Hematopoietic multipotent progenitor cell treated with erythropoietin and hydrocortisone succinate and interleukin-3 and kit ligand, for 8 days (in vitro differentiated cells): ENCODE measurements at regions not wholly inside any gene's neighbourhood (a gene's known extent, or its start where the extent isn't known, plus 50 kb on each side); places are given as distances from the start of the nearest gene placed in this dataset.

Experiments
- DNase-seq: peaks from one replicate; pipeline ENCODE4 v3.0.0-alpha.2; 2015

DNA sequence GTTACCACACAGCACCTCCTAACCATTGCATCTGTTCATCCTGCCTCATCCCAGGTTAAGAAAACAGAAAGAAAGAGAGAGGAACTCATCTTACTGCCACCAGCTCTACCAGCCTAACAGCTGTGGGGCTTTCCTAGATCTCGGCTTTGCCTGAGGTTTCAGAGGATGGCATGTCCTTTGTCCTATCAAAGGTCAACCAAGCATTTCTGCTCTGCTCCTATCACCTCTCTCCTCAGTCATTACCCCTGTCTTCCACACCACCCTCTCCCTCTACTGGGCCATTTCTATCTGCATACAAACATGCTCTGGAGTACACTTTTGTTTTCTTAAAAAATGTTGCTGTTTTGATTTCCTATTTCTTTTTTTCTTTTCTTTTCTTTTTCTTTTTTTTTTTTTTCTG lies 393.3 kb downstream of the IRS2 start:
- no peak for DNase-seq

- DNase-seq = no peak
Observed at GRCh38 chr13:109390391-109390790, 396.0 kb downstream of the IRS2 start.

DNA sequence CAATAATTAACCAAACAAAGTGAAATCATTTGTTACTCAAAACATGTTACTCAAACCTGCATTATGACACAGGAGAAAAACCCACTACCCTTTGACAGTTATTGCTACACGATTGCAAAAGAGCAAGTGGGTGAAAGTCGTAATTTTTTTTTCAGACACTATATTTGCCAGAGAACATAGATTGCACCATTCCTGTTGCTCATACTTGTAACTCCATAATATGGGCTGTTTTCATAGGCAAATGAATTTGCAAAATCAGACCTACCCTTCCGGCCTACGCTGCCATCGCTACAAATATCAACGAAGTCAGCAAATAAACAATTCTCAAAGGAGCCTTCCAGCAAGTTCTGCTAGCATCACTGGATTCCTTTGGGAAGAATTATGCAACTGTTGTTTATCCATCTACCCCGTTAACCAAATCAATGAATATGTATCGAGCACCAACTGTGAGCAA lies 396.5 kb downstream of the IRS2 start:
- DNase-seq = peak; percentile 11

DNA sequence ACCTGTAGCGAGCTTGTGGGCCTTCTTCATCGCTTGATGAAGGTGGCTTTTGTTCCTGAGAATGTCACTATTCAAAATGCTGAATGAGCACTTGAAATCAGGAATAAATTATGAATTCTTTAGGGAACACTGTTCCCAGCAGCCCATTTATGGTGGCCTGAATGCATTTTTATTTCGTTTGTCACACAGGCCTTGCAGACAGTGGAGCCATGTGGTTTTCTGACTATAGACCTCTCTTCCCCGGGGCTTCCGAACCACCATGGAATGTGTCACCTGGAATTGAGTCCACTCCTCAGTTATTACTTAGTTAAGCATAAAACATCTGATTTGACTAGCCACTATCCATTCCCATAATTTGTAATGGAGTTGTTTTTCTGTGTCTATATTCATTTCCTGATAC lies 396.9 kb downstream of the IRS2 start:
- DNase-seq = no peak

DNA sequence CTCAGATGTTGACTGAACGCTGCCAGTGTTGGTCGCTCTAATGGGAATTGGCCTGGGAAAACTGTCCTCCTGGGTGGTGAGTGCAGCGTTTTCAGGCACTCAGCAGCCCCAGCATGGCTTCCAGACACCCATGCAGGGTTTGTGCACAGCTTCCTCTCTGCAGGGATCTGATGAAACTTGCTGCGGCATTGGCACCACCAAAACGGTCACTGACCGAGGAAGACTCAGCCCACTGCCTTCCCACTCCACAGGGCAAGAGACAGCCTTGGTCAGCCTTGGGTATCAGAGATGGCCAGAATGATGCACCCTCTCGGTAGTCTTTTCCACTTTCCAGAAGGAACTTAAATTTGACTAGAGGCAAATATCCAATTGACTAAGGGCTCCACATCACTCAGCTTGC lies 398.9 kb downstream of the IRS2 start:
- no peak for DNase-seq

- no peak for DNase-seq
Observed at GRCh38 chr13:109385242-109385560, 401.2 kb downstream of the IRS2 start.

GRCh38 chr13:109384491-109385241 lies 401.7 kb downstream of the IRS2 start:
- DNase-seq = no peak

DNA sequence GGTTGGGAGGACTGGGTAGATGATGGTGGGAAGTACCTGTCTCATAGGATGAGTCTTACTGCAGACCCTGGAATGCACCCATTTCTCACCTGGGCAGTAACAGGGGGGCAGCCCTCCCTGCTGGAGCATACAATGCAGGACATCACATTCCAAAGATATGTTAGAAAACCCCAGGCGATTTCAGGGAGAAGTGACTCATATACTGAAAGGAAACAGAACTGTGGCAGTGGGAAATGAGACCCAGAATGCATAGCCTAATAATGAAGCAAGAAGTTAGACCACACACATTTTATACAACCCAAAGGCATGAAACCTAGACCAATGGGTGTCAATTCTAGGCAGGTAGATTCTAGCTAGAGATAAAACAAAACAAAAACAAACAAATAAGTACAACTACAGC lies 402.7 kb downstream of the IRS2 start:
- DNase-seq = no peak

DNA sequence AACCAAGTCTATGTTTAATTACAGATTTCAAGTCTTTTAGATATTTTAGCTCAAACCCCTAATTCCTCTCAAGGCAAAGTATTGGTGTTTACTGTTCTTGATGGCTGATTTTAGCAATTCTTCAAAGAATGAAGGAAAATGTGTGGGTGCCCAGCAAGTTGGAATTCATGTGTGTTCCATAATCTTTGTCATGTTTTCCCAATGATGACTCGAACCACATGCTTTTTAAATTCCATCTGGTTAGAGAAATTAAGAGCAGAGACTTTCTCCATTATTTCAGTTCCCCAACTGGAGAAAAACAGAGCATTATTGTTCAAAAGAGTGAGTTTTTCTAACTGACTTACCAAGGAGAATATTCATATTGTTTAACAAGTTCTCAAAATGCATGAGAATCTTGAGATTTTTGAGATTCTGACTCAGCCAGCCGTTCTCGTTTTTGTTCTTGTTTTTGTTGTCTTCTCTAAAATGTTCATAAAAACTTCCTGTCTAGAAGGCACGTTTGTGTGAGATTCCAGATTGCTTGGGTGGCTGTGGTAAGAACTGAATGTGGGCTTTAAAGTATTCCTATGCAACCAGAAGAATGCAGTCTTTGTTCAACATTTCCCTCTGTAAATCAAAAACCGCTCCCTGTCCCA lies 404.7 kb downstream of the IRS2 start:
- no peak for DNase-seq

- DNase-seq = no peak
Observed at GRCh38 chr13:109380457-109380856, 405.9 kb downstream of the IRS2 start.

DNA sequence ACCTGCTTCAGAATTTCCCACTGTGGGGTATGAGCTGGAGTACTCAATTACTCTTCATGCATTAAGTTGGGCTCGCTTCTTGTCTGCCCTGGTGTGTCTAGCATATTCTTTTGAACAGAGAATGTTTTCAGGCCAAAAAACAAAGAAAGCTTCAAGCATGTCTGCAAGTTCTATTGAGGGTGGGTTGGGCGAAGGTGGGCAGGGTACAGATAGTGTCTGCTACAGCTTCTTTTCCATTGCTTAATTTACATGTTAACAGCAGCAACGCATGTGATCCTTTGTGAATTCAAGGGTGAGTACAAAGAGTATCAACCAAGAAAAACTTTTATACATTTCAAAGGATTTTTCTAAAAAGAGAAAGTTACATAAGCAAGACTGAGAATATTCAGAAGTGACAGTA lies 406.5 kb downstream of the IRS2 start:
- no peak for DNase-seq

DNA sequence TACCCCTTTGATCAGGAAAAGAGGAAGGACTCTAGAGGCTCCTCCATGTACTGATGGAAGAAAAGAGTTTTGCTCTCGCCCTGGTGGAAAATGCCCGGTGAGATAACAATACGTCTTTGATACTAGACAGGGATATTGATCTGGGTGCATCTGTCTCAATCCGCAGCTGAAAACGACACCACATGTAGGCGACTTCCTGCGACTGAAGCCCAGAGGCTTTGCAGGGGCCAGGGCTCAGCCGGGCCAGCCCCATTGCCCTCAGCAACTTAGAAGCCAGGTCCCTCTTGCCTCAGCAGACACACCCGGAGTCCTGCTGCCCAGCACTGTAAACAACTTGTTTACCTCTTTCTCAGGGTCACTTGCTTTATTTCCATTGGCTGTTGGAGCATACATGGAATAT lies 409.4 kb downstream of the IRS2 start:
- DNase-seq = no peak

GRCh38 chr13:109374609-109375200 lies 411.7 kb downstream of the IRS2 start:
- DNase-seq = no peak

DNA sequence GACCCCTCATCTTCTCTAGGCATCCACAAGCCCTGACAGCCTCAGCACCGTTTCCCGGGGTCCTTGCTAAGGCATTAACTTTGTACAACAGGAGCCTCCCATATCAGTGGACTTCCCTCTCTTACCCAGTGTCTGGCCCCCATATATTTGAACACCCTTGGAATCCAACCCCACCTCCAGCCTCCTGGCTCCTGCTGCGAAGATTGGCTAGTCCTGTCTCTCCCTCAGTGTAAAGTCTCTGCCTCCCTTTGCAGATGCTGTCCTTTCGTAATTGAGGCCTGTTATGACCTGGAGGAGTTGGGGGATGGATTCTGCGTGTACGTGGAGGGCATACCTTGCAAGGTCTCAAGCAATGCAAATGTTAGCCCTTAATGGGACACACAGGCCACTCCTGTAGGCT lies 413.7 kb downstream of the IRS2 start:
- no peak for DNase-seq

DNA sequence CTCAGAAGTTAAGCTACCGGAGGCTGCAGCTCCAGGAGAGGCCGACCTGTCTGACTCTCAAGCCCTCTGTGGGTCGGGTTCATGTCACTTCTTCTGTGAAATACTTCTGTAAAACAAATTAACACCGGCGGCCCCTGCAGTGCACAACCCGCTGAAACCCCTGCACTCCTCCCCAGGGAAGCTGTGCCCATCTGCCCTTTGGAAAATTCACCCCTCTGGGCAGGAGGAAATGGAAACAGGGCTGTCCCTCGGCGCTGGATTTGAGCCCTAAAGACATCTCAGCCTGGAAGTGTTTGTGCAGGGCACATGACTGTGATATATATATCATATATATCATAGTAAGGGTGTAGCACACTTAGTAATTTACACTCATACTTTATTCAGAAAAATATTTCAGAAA lies 415.3 kb downstream of the IRS2 start:
- no peak for DNase-seq

GRCh38 chr13:109370496-109370895 lies 415.9 kb downstream of the IRS2 start:
- DNase-seq = no peak

DNA sequence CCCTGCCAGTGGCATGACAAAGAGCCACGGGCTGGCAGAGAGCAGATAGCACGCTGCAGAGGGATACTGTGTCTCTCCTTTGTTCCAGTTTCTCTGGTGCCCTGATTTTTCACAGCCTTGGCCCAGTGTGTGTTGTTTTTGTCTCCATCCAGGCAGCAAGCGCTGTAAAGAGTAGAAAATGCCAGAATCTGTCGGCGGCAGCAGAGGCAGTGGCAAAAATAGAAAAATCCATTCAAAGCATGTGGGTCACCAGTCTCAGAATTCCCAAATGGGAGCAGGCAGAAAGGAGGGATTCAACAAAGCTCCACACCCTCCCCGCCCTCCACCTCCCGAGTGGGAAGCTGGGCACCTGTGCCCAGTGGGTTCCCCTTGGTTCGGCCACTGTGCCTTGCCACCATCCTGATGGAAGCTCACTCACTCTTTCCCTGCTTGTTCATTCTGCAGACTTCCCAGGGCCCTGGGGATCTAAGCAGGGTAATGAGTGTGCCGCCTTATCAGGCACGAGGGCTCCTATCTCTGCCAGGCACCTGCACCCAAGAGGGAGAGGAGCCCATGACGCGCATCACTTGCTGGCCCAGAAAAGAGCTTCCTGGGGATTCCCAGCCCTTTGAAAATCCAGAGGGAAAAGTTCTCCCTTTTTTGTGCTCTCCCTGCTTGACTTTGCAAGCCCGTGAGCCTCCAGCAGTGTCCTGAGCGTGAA lies 416.9 kb downstream of the IRS2 start:
- DNase-seq = no peak

GRCh38 chr13:109368230-109368629 lies 418.2 kb downstream of the IRS2 start:
- DNase-seq = no peak

DNA sequence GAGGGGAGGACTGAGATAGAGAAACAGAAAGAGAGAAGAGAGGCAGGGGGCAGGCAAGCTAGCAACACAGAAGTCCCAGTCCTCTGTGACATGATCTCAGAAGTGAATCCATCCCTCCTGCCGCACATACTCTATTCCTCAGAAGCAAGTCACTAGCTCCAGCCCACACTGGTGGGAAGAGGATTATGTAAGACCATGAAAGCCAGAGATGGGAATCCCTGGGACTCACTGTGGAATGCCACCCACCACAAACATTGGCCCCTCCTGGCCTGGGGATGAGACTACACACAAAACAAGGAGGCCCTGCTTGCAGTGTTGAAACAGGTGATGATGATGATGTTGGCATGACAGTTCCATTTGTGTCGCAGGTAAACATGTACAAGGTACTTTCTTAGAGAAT lies 419.9 kb downstream of the IRS2 start:
- no peak for DNase-seq

DNA sequence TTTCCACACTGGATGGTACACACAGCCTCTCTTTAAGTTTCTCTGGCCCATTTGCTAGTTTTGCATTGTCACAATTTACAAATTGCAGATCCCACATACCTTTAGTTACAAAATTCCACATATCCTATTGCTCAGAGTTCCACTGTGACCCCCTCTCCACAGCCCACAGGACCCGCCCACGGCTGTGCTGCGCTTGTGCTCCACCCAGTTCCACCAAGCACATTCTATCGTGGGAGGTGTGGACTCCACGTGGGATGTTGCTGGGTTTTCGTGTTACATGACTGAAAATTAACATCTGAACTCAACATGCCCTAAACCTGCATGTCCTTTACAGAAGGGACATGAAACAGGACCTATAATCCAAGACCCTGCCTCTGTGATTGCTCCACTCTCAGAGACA lies 423.0 kb downstream of the IRS2 start:
- DNase-seq = no peak

GRCh38 chr13:109362616-109363015 lies 423.8 kb downstream of the IRS2 start:
- no peak for DNase-seq

DNA sequence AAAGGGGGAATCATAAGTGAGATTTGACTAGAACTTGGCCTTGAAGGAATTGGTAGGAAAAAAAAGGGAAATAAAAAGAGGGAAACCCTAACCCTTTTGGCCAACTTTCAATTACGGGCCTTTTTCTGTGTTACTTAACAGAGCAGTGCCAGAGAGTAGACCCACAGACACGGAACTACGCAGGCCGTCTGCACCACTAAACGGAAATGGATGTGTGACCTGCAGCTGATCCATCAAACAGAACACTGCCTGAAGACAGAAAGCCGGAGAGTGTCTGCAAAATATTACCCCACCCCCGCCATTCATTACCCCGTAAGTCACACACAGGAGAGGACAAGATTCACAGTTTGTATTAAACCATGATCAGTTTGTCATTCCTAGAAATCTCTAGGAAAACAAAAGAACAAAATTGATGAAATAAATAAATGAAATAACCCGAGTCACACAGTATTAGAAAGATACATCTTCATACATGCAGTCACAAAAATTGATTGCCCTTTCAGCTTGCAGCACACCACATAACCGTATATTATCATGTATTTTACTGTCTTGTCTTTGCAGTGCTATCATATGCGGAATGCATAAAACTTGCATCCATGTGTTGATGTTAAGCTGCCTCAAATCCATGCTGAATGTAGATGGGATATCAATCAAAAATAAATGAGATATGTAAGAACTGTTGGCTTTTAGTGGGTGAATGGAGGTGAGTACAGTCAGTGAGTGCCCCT lies 424.7 kb downstream of the IRS2 start:
- no peak for DNase-seq

GRCh38 chr13:109357751-109358471 lies 428.5 kb downstream of the IRS2 start:
- DNase-seq = no peak
